ENCODE measurements at regions not wholly inside any gene's neighbourhood (a gene's known extent, or its start where the extent isn't known, plus 50 kb on each side); places are given as distances from the start of the nearest gene placed in this dataset.
"Not testable (repeated sequence)": the region's sequence is repeated elsewhere in the genome, so short reads cannot be mapped to it uniquely, and the experiment has no call there.

- no peak for DNase-seq (ENCODE audit: low read depth)
Measured at GRCh38 chr10:3571310-3571825, 213.6 kb downstream of the KLF6 start.

DNA sequence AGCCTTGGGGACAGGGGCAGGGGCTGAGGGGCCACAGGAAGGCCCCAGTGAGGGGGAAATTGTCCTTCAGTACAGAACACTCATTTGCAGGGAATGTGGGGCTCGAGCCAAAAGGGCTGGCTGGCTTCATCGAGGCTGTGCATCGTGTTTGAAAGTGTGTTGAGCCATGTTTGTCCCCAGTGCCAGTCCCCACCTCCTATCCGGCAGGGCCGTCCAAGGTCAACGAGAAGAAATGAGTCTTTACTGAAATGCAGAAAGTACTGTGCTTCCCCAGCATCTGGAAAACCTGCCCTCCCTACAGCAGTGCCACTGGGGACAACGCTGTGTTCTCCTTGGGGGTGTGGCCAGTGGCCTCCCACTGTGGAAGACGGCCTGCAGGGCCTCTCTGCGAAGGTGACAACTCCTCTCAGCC lies 214.1 kb downstream of the KLF6 start:
- DNase-seq (ENCODE audit: low read depth): no peak

- DNase-seq (ENCODE audit: low read depth): no peak
Measured at GRCh38 chr10:3570131-3570729, 214.8 kb downstream of the KLF6 start.

- DNase-seq (ENCODE audit: low read depth): no peak
Measured at GRCh38 chr10:3568983-3569382, 216.0 kb downstream of the KLF6 start.

DNA sequence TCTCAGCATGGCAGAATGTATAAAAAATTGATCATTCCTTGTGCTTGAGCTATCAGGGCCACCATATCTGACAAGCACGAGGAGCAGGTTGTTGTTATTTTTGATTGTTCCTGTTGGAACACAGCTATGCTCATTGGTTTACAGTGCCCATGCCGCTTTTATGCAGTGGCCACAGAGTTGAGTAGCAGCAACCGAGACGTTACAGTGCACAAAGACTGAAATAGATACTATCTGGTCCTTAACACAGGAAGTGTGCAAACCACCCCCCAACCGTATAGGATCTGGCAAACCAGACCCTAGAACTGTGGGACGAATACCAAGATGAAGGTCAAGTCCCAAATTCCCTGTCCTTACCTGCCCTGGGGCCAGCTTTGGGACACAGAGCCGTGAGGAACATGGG lies 216.6 kb downstream of the KLF6 start:
- DNase-seq (ENCODE audit: low read depth): no peak

DNA sequence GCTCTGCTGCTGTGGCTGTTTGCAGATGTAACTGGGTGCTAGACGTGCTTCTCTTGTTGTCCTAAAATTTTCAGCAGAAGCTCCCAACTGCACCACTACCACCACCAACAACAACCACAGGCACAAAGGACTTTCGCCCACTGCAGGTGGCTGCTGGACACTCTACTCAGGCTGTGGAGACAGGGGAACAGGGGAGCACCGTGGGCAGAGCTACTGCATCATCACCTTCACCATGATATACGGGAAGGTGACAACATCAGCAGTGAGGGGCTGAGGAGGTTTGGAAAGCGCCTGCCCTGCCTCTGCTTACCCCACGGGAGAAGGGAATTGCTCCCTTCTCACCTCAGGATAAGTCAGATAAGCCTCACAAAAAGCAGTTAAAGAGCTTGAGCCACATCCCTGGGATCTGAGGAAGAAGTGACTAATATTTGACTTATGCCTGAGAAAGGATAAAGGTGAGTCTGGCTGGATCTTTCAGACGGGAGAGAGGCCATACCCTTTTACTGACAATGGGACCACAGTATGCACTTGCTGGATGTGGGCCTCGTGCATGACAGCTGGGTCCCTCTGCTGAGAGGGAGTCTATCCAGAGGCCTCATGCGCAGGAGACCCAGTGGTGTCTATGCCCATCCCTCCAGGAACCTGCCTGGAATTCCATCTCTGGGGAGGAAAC lies 217.6 kb downstream of the KLF6 start:
- no peak for DNase-seq (ENCODE audit: low read depth)

DNA sequence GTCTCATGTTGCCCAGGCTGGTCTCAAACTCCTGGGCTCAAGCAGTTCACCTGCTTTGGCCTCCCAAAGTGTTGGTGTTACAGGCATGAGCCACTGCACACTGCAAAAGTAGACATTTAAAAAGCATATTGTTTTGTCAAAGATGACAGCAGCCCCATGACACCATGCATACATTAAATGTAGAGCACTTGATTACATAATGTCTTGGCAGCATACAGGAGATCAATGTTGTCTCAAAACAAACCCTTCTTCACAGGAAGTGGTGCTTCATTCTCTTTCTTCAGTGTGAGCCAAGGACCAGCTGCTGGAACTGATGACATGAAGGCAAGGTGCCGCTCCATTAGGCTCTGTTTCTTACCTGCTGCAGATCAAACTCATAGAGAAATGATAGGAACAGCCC lies 218.4 kb downstream of the KLF6 start:
- DNase-seq (ENCODE audit: low read depth): no peak

DNA sequence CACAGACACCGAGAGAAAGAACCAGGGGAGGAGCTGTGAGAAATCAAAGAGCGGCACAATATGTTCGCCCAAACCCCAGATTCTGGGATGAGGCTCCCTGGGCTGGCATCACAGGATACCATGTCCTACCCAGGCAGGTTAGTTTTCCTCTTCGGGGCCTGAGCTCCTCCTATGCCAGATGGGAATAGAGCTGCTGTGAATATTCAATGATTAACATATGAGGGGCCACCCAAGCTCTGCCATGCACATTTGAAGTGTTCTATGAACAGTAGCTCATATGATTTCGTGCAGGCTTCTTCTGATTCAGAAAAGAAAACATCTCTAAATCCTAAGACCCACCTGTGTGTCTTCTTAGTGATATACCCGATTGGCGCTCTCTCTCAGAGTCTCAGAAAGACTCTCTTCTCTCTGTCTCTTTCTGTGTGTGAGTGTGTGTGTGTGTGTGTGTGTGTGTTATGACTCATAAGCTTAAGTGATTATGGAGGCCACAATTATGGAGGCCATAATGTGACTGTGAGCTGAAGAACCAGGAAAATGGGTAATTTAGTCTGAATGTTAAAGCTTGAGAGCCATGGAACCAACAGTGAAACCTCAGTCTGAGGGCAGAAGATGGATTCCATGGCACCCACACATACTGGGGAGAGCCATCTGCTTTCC lies 220.5 kb downstream of the KLF6 start:
- DNase-seq (ENCODE audit: low read depth): no peak

DNA sequence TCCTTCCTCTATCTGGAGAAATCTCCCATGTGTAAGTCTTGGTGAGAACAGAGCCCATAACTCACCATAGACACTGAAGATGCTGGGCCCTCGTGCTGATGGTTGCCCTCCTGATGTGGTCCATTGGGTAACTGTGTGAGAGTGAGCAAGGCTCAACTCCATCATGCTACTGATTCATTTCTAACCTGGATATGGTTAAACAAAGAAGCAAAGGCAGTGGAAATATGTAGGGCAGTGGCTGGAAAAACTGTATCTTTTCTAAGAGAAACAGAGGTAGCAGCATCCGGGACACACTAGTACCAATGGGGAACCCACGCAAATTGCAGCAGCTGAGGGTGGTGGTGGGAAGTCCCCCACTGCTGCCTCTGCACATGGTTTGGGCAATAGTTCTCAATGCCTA lies 221.7 kb downstream of the KLF6 start:
- no peak for DNase-seq (ENCODE audit: low read depth)

GRCh38 chr10:3560628-3561027 lies 224.4 kb downstream of the KLF6 start:
- not testable (repeated sequence) for DNase-seq (ENCODE audit: low read depth)

GRCh38 chr10:3559527-3559926 lies 225.5 kb downstream of the KLF6 start:
- no peak for DNase-seq (ENCODE audit: low read depth)

DNA sequence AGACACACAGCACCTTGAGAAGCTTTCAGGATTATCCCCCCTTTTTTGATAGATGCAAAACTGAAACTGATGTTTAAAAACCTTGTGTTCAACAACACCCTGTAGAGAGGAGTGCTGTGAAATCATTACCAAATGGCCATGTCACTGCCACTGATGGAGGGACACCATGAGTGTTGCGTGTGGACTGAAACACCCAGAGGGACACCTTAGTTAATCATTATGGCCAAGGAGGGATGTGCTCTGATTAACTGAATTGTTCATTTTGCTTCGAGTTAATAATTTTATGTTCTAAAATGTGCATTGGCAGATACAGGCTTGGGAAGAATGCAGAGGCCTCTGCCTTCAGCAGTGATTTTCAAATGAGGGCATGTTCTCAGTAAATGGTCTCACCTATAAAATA lies 226.0 kb downstream of the KLF6 start:
- no peak for DNase-seq (ENCODE audit: low read depth)

DNA sequence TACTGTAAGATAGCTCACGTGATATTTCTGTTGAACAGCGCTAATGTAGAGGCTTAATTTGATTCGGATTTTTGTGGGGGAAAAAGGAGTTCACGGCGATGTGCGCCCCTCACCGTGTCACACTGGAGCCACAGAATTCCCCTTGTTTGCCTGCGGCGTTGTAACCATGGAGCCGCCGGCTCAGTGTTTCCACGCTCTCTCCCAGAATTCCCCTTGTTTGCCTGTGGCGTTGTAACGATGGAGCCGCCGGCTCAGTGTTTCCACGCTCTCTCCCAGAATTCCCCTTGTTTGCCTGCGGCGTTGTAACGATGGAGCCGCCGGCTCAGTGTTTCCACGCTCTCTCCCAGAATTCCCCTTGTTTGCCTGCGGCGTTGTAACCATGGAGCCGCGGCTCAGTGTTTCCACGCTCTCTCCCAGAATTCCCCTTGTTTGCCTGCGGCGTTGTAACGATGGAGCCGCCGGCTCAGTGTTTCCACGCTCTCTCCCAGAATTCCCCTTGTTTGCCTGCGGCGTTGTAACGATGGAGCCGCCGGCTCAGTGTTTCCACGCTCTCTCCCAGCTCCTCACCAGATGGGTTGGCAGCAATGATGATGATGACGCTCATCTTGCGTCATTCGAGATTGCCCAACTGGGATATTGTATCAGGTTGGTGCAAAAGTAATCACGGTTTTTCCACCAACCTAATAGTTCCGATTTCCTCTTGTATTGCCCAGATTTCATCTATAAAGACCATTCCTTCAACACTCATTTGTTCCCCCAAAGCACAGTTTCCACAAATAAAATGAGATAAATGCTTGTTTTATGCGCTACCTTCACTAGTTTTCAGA lies 228.6 kb downstream of the KLF6 start:
- not testable (repeated sequence) for DNase-seq (ENCODE audit: low read depth)

- DNase-seq (ENCODE audit: low read depth): no peak
Measured at GRCh38 chr10:3554121-3554522, 230.9 kb downstream of the KLF6 start.

DNA sequence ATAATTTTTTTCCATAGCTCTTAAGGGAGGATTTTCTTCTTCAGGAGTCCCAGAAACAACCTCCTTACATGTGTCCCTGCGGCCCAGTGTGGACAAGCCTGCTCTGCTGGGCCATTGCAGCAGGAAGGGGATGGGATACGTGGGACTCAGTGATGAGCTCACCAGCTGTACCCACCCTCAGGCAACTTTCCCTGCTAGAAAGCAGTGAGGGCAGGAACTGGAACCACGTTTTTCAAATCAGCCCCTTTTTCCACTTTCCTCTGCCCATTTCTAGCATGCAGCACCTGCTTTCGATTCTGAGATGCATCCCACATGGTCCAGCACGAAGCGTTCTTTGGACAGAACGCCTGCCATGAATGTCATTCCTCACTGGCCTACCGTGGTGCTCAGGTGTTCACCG lies 232.7 kb downstream of the KLF6 start:
- no peak for DNase-seq (ENCODE audit: low read depth)

- no peak for DNase-seq (ENCODE audit: low read depth)
Measured at GRCh38 chr10:3551761-3552160, 233.2 kb downstream of the KLF6 start.

DNA sequence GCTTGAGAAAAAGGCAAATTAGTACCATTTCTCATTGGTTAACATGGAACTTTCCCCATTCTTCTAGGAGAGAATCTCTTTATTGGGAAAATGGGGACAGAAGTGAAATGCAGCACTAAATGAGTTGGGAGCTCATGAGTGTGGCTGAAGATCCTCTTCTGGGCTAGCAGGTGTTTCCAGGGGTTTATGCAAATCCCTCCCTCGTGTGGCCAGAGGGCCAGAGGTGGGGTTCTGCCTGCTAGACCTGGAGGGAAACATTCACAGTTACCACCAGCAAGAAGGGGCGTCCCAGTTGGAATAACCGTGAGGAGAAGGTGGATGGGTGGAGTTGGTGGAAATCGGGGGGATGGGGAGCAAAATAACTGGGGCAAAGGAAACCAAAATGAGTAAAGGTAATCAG lies 235.9 kb downstream of the KLF6 start:
- no peak for DNase-seq (ENCODE audit: low read depth)

DNA sequence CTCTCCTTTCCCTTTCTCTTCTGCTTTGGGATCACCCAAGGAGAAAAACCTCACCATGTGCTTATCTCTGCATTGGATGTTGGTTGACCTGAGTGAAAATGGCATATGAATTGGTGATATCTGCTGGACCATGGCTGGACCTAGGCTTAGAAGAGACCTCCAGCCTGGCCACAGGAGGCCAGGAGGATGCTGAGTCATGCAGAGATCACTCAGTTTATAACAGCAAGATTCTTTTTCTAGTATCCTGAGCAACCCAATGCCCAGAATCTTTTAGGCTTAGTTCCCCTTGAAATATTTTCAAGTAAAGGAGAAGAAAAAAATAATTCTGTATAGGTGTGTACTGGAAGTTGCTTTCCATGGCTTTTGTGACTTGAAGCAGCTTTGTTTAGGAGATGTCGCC lies 236.3 kb downstream of the KLF6 start:
- no peak for DNase-seq (ENCODE audit: low read depth)

DNA sequence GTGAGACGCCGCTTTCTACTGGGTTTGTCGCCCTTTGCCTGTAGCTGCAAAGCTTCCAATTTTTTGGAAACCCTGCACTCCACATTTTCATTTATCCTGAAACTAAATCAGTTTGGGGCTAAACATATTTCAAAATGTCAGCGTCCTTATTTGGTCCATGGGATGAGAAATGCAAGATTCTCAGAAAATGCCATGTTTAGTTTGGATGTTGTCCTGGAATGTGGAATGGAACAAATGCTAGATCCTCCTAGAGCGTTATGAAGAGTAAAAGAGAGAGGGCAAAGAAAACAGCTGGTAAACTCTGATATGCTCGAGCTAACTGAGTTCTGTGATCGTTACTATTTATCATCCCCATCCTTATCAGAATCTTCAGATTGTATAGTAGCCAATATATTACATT lies 236.9 kb downstream of the KLF6 start:
- DNase-seq (ENCODE audit: low read depth): no peak

DNA sequence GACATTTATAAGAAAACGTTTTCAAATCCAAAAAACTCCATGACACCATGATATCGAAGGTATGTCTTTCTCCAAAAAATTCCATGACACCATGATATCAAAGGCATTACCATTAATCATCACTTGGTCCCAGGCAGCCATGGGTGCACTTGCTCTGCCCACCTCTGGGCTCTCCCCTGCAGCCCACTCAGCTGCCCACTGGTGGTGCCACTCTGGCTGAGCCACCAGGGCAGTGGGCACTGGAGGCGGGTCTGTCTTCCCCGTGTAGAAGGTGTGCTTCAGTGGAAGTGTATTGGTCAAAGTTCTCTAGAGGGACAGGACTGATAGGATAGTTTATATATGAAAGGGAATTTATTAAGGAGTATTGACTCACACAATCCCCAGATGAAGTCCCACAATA lies 240.4 kb downstream of the KLF6 start:
- DNase-seq (ENCODE audit: low read depth): no peak

DNA sequence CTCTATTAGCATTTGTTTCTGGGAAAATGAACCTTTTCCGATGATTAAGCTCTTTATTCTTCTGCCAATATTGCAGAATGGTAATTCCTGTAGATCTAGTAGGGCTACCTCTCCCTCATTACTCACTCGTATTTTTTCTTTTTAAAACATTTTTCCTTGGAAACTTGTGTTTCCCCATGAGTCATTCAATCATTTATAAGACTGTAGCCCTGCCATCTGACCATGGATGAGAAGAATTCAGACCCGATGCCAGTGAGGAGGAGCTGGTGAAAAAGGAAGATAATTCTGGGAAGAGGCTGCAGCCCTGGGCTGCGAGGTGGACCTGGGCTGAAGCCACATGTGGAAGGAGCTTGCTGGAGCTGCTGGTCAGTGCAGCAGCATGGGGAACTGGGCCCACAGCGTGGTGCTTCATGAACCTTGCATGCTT lies 242.8 kb downstream of the KLF6 start:
- DNase-seq (ENCODE audit: low read depth): no peak

DNA sequence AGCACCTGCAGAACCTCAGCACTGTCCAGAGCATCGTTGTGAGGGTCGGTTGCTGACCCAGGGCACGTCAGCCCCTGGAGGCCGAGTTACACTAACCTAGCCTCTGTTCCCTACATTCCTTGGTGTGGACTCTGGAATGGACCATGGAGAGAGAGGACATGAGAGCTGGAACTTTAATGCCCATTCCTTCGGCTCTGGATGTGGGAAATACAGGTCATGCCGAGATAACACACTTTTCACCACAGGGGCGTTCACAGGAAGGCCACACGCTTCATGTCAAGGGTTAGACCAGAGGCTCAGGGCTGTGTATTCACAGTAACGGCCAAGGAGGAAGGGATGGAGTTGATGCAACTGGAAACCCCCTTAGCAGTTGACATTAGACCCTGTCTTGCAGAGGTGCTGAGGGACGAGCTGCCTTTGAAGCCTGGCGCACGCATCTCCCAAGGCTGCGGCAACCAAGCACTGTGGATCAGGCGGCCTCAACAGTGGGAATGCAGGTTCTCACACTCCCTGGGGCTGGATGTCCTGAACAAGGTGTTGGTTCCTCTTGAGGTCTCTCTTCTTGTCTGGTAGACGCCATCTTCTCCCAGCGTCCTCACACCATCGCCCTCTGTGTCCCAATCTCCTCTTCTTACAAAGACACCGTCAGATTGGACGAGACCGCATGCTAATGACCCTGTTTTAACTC lies 245.2 kb downstream of the KLF6 start:
- no peak for DNase-seq (ENCODE audit: low read depth)

All from activated T-helper 1 cell treated with Interleukin-2 at 50 U/mL for 16 hours (primary cell).